ENCODE measurements at regions not wholly inside any gene's neighbourhood (a gene's known extent, or its start where the extent isn't known, plus 50 kb on each side); places are given as distances from the start of the nearest gene placed in this dataset.

GRCh38 chr13:109329175-109329574 is 457.2 kb downstream of the IRS2 start:
- H3K79me2 ChIP-seq (ENCODE audit: insufficient read depth, low read length), result no peaks in the 10 kb centered on the region
- H3K27ac ChIP-seq (ENCODE audit: insufficient read length, low read depth, low read length), result no peak overlapping the region
- no peak overlapping the region for H3T11ph ChIP-seq (ENCODE audit: low read length)
- no peak overlapping the region for H3K4me2 ChIP-seq (ENCODE audit: insufficient read depth, insufficient read length, low read length)
- no peak overlapping the region for H4K91ac ChIP-seq (ENCODE audit: insufficient read length, low read depth, low read length)
- no peak overlapping the region for H3K4ac ChIP-seq (ENCODE audit: low read depth, low read length)
- H3K23me2 ChIP-seq (ENCODE audit: insufficient read length, low read depth, low read length, poor library complexity, severe bottlenecking), result no peaks in the 10 kb centered on the region
- TF ChIP-seq CTCF (conservative IDR thresholded peaks at IDR 0.05), result no peak
- no peak overlapping the region for H3K4me3 Mint-ChIP-seq
- no peak for DNase-seq
- H3K9me3 Mint-ChIP-seq, result no peaks in the 10 kb centered on the region
- no peak overlapping the region for H3K56ac ChIP-seq (ENCODE audit: insufficient read length, low read depth, low read length)
- no peak overlapping the region for H3K14ac ChIP-seq (ENCODE audit: insufficient read depth, low read length)
- H3K79me1 ChIP-seq (ENCODE audit: insufficient read depth, low read depth, low read length, poor library complexity, severe bottlenecking), result no peaks in the 10 kb centered on the region
- no peak overlapping the region for H2AK5ac ChIP-seq (ENCODE audit: insufficient read length, low read length)
- peaks cover 4 to 5% of the 10 kb centered on the region in 2 experiments; a peak in 3 of 4 replicates for H3K4me1 Mint-ChIP-seq
- no peak overlapping the region for H2BK120ac ChIP-seq (ENCODE audit: low read depth, low read length, poor library complexity, severe bottlenecking)
- H2BK5ac ChIP-seq (ENCODE audit: insufficient read length, low read length), result no peak overlapping the region
- no peak overlapping the region for H4K8ac ChIP-seq (replicated peaks; ENCODE audit: insufficient read length, low read depth, low read length)
- no peak overlapping the region for H2BK12ac ChIP-seq (ENCODE audit: insufficient read length, low read depth, low read length)
- H3K27me3 ChIP-seq (ENCODE audit: insufficient read depth, low read length), result no peaks in the 10 kb centered on the region
- no CpG with 5 or more reads among the region's 4 CpGs for WGBS (ENCODE audit: extremely low coverage, insufficient read length, low lambda C conversion rate)
- H3K36me3 Mint-ChIP-seq (ENCODE audit: insufficient read depth in 1 of 3, low read depth in 3 of 3), result no peaks in the 10 kb centered on the region
- no peak overlapping the region for H2AFZ ChIP-seq (ENCODE audit: low read length)
- H3K27me3 Mint-ChIP-seq (ENCODE audit: low read depth), result no peaks in the 10 kb centered on the region
- no peak overlapping the region; a peak in 1 of 7 replicates for H3K27ac Mint-ChIP-seq
- no peak overlapping the region for H3K9ac ChIP-seq (ENCODE audit: extremely low read depth, insufficient read length, low read length)
- H4K20me1 ChIP-seq (ENCODE audit: control insufficient read depth, insufficient read depth, insufficient read length), result no peaks in the 10 kb centered on the region
- no peak overlapping the region for H3K18ac ChIP-seq (ENCODE audit: insufficient read length, low read depth, low read length)
- no peak overlapping the region for H4K5ac ChIP-seq (ENCODE audit: insufficient read length, low read depth, low read length)
- no peaks in the 10 kb centered on the region for H3K4me1 ChIP-seq (ENCODE audit: insufficient read depth, low read length)
- no peak overlapping the region for H3K23ac ChIP-seq (ENCODE audit: insufficient read length, low read depth, low read length)
- no peak overlapping the region for H2BK15ac ChIP-seq (ENCODE audit: low read depth, low read length)
- H2BK20ac ChIP-seq (ENCODE audit: low read depth, low read length, poor library complexity, severe bottlenecking), result no peak overlapping the region
- no peaks in the 10 kb centered on the region for H3K9me3 ChIP-seq (ENCODE audit: control insufficient read depth, low read depth, low read length)

Measured in H9 (cell line).